ENCODE measurements at regions not wholly inside any gene's neighbourhood (a gene's known extent, or its start where the extent isn't known, plus 50 kb on each side); places are given as distances from the start of the nearest gene placed in this dataset.

- FAIRE-seq, result no peak
- no peak for DNase-seq (ENCODE audit: insufficient read length, low spot score)
- no peak for TF ChIP-seq POU2F2 (IDR thresholded peaks at IDR 0.05; ENCODE audit: low read depth, low read length)
- TF ChIP-seq TAF1 (IDR thresholded peaks at IDR 0.05; ENCODE audit: low read depth, low read length), result no peak
- TF ChIP-seq POLR2AphosphoS5 (IDR thresholded peaks at IDR 0.05; ENCODE audit: low read depth, low read length), result no peak
- no peak for TF ChIP-seq POLR2A (IDR thresholded peaks at IDR 0.05; ENCODE audit: low read depth, low read length)
- no peak for TF ChIP-seq PAX5 (IDR thresholded peaks at IDR 0.05; ENCODE audit: insufficient read depth, low read length, severe bottlenecking)
- TF ChIP-seq SPI1 (IDR thresholded peaks at IDR 0.05; ENCODE audit: low read depth, low read length), result no peak
Measured at GRCh38 chr3:33919312-33920120, 121.1 kb downstream of the PDCD6IP start.

- FAIRE-seq (peak; percentile 55), DNase-seq (ENCODE audit: insufficient read length, low spot score) (no peak)
- no peak for TF ChIP-seq PAX5 (IDR thresholded peaks at IDR 0.05; ENCODE audit: insufficient read depth, low read length, severe bottlenecking)
- no peak for TF ChIP-seq TAF1 (IDR thresholded peaks at IDR 0.05; ENCODE audit: low read depth, low read length)
- no peak for TF ChIP-seq SPI1 (IDR thresholded peaks at IDR 0.05; ENCODE audit: low read depth, low read length)
Measured at GRCh38 chr3:33920511-33920910, 122.1 kb downstream of the PDCD6IP start.

DNA sequence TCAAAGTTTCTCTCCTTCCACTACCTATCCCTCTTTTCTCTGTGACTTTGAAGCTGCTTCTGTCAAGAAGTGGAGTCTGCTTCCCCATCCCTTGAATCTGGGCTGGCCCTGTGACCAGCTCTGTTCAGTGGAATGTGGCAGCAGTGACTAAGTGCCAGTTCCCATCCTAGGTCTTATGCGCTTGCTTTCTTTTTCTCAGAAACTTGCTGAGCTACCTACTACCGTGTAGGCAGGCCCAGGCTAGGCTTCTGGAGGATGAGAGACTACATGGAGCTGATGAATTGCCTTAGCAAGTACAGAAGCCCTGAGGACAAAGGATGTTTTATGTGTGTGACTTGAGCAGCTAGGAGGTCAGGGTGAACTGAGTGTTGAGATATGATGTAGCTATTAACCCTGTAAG, 123.2 kb downstream of the PDCD6IP start:
- FAIRE-seq (no peak), DNase-seq (ENCODE audit: insufficient read length, low spot score) (no peak)
- no peak for TF ChIP-seq SPI1 (IDR thresholded peaks at IDR 0.05; ENCODE audit: low read depth, low read length)
- TF ChIP-seq PAX5 (IDR thresholded peaks at IDR 0.05; ENCODE audit: insufficient read depth, low read length, severe bottlenecking), result no peak
- TF ChIP-seq TAF1 (IDR thresholded peaks at IDR 0.05; ENCODE audit: low read depth, low read length), result no peak
- no peak for TF ChIP-seq POLR2A (IDR thresholded peaks at IDR 0.05; ENCODE audit: low read depth, low read length)
- TF ChIP-seq POU2F2 (IDR thresholded peaks at IDR 0.05; ENCODE audit: low read depth, low read length), result no peak

GRCh38 chr3:33926998-33927605, 128.7 kb downstream of the PDCD6IP start:
- TF ChIP-seq SPI1 (IDR thresholded peaks at IDR 0.05; ENCODE audit: low read depth, low read length), result peak; percentile 28; the same call in 1 of the 2 replicates
- no peak for TF ChIP-seq PAX5 (IDR thresholded peaks at IDR 0.05; ENCODE audit: insufficient read depth, low read length, severe bottlenecking)
- TF ChIP-seq TAF1 (IDR thresholded peaks at IDR 0.05; ENCODE audit: low read depth, low read length), result no peak
- no peak for TF ChIP-seq POLR2AphosphoS5 (IDR thresholded peaks at IDR 0.05; ENCODE audit: low read depth, low read length)
- TF ChIP-seq POU2F2 (IDR thresholded peaks at IDR 0.05; ENCODE audit: low read depth, low read length), result no peak
- no peak for TF ChIP-seq POLR2A (IDR thresholded peaks at IDR 0.05; ENCODE audit: low read depth, low read length)
- FAIRE-seq (no peak), DNase-seq (ENCODE audit: insufficient read length, low spot score) (no peak)

GRCh38 chr3:33929813-33930212, 131.4 kb downstream of the PDCD6IP start:
- FAIRE-seq (no peak), DNase-seq (ENCODE audit: insufficient read length, low spot score) (no peak)
- TF ChIP-seq SPI1 (IDR thresholded peaks at IDR 0.05; ENCODE audit: low read depth, low read length) (no peak), TAF1 (IDR thresholded peaks at IDR 0.05; ENCODE audit: low read depth, low read length) (no peak), PAX5 (IDR thresholded peaks at IDR 0.05; ENCODE audit: insufficient read depth, low read length, severe bottlenecking) (no peak), POU2F2 (IDR thresholded peaks at IDR 0.05; ENCODE audit: low read depth, low read length) (no peak), POLR2AphosphoS5 (IDR thresholded peaks at IDR 0.05; ENCODE audit: low read depth, low read length) (no peak), POLR2A (IDR thresholded peaks at IDR 0.05; ENCODE audit: low read depth, low read length) (no peak)

DNA sequence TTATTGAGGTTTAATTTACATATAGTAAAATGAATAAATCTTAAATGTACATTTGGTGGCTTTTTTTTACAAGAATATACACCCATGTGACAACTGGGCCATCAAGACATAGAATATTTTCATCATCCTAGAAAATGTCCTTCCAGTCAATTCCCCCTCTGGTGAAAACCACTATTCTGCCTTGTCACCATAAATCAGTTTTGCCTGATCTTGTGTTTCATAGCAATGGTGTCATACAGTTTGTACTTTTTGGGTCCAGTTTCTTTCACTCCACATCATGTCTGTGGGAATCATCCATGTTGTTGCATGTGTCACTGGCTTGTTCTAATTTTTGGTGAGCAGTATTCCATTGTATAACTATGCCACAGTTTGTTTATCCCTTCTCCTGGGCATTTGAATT, 133.1 kb downstream of the PDCD6IP start:
- TF ChIP-seq SPI1 (IDR thresholded peaks at IDR 0.05; ENCODE audit: low read depth, low read length) (no peak), PAX5 (IDR thresholded peaks at IDR 0.05; ENCODE audit: insufficient read depth, low read length, severe bottlenecking) (no peak), POLR2A (IDR thresholded peaks at IDR 0.05; ENCODE audit: low read depth, low read length) (no peak), POU2F2 (IDR thresholded peaks at IDR 0.05; ENCODE audit: low read depth, low read length) (no peak), TAF1 (IDR thresholded peaks at IDR 0.05; ENCODE audit: low read depth, low read length) (no peak), POLR2AphosphoS5 (IDR thresholded peaks at IDR 0.05; ENCODE audit: low read depth, low read length) (no peak)
- DNase-seq (ENCODE audit: insufficient read length, low spot score) (no peak), FAIRE-seq (no peak)

DNA sequence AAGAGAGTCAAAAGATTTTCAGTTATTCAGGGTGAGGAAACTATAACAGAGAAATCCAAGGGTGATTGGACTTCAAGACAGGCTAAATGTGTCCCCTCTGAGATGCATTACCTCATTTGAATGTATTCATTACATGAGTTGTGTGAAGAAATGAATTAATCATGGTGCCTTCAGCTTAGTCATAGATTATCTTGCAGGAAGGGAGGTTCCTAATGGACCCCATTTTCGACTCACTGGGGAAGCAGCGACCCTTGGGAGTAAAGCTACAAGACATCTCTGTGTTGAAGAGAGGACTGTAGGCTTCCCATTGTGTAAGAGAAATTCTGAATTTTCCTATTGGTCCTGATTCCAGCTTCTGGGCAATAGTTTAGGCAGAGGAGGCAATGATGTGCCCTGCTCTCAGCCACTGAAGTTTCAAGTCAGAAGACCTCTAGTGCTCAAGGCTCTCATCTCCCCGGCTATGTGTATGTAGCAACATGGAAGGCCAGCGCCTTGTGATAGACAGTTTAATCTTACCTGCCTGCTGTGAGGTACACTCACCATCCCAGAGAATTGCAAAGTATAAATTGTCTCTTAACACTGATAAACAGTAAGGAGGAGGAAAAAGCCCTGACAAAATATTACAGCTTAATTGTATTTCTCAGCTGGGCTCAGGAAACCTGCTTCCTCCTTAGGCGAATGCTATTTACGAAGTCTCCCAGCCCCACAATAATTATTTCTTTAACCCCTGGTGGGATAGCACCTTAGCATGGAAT, 133.8 kb downstream of the PDCD6IP start:
- DNase-seq (ENCODE audit: insufficient read length, low spot score) (no peak), FAIRE-seq (no peak)
- TF ChIP-seq POU2F2 (IDR thresholded peaks at IDR 0.05; ENCODE audit: low read depth, low read length) (no peak), POLR2A (IDR thresholded peaks at IDR 0.05; ENCODE audit: low read depth, low read length) (no peak), SPI1 (IDR thresholded peaks at IDR 0.05; ENCODE audit: low read depth, low read length) (no peak), POLR2AphosphoS5 (IDR thresholded peaks at IDR 0.05; ENCODE audit: low read depth, low read length) (no peak), PAX5 (IDR thresholded peaks at IDR 0.05; ENCODE audit: insufficient read depth, low read length, severe bottlenecking) (no peak), TAF1 (IDR thresholded peaks at IDR 0.05; ENCODE audit: low read depth, low read length) (no peak)

DNA sequence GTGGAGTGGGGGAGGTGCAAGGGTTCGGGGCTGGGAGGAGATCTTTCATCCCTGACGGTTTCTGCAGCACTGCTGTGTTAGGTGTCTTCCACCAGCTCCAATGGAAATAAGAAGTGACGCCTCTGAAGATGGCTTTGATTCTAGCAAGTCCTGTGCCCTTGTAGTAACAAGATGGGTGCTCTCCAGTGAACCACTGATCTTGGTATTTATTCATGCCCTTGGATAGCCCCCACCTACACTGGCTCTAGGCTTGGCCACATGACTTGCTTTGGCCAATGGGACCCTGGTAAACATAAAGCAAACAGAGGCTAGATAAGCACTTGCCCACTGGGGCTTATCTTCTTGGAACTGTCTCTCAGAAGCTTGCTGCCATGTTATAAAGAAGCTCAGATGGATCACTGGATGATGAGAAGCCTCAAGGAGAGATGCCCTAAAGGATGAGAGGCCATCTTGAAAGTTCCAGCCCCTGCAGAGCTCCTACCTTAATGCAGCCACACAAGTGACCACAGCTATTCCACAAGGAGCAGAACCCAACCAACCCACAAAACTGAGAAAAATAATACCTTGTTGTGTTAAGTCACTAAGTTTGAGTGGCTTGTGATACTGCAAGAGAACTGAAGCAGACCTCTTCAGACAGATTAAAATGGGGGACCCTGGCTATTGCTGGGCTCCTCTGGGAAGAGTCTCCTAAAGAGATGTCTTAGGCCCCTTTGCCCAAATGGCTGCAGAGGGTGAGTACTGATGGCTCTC, 137.9 kb downstream of the PDCD6IP start:
- no peak for DNase-seq (ENCODE audit: insufficient read length, low spot score)
- FAIRE-seq, result no peak
- TF ChIP-seq SPI1 (IDR thresholded peaks at IDR 0.05; ENCODE audit: low read depth, low read length) (no peak), POLR2AphosphoS5 (IDR thresholded peaks at IDR 0.05; ENCODE audit: low read depth, low read length) (no peak), POU2F2 (IDR thresholded peaks at IDR 0.05; ENCODE audit: low read depth, low read length) (no peak), PAX5 (IDR thresholded peaks at IDR 0.05; ENCODE audit: insufficient read depth, low read length, severe bottlenecking) (no peak), POLR2A (IDR thresholded peaks at IDR 0.05; ENCODE audit: low read depth, low read length) (no peak), TAF1 (IDR thresholded peaks at IDR 0.05; ENCODE audit: low read depth, low read length) (no peak)
